HCT116 (cell line): ENCODE measurements at regions not wholly inside any gene's neighbourhood (a gene's known extent, or its start where the extent isn't known, plus 50 kb on each side); places are given as distances from the start of the nearest gene placed in this dataset.
"Not testable (repeated sequence)": the region's sequence is repeated elsewhere in the genome, so short reads cannot be mapped to it uniquely, and the experiment has no call there.

Experiments
- ATAC-seq: fragments of 200-7000 bp; cut with Tn5 transposase; 2 replicates; pipeline ENCODE4 v1.9.1; 2020; ENCODE audit warnings: mild to moderate bottlenecking, moderate library complexity
- BruUV-seq: library from RNA; stranded (reverse); fragments of 400-500 nt; replicated peaks from 2 replicates; lab custom pipeline; 2021; lab: Mats Ljungman, UMichigan
- CTCF ChIA-PET: fragments of 300-600 bp; sonication (Branson Sonifier 250); formaldehyde crosslinking; loops from one replicate; lab custom pipeline; 2021; ENCODE audit warnings: antibody characterized with exemption; lab: Charles Lee
- POLR2A ChIA-PET: fragments of 300-600, 350-600 bp; sonication (Branson Sonifier 250); formaldehyde crosslinking; loops from one replicate; lab custom pipeline; 2021; ENCODE audit warnings: antibody characterized with exemption; lab: Charles Lee
- RAD21 ChIA-PET, 2 experiments: fragments of 300-600 bp; sonication (Branson Sonifier 250); formaldehyde crosslinking; loops; one replicate each; lab custom pipeline; 2023; ENCODE audit warnings: low total read pairs in 2 of 2; ENCODE audit not compliant: uncharacterized antibody in 2 of 2, unreplicated experiment in 2 of 2, low non-redundant PET in 1 of 2; lab: Charles Lee
- DNase-seq: peaks from one replicate; pipeline ENCODE4 v3.0.0-alpha.2; 2010; ENCODE audit warnings: low read depth, low spot score
- H2AFZ ChIP-seq: fragments of 200-600 bp; shearing (Covaris generic), sonication (generic); 2 replicates; pipeline ENCODE4 v1.6.1; 2017; ENCODE audit warnings: low read depth, mixed run types, mixed read lengths, antibody characterized with exemption, low read length; ENCODE audit not compliant: poor library complexity, severe bottlenecking
- H3K27ac ChIP-seq: 2 replicates; pipeline ENCODE4 v1.5.1; 2012; ENCODE audit warnings: low read depth, low read length
- H3K27me3 ChIP-seq: fragments of 200-600 bp; sonication (generic); 2 replicates; pipeline ENCODE4 v1.6.1; 2016; ENCODE audit warnings: mixed run types, low read length, mixed read lengths; ENCODE audit not compliant: insufficient read depth
- H3K36me3 ChIP-seq, 2 experiments: fragments of 200-500 bp in 1 of 2; fragments of 200-600 bp in 1 of 2; sonication (Bioruptor generic) in 1 of 2; sonication (generic) in 1 of 2; 2 replicates each; pipeline versions ENCODE4 v1.5.1 to v1.6.1; 2014 to 2016; ENCODE audit warnings: low read length in 2 of 2, inconsistent platforms in 1 of 2, mixed read lengths in 1 of 2, mixed run types in 1 of 2; ENCODE audit not compliant: insufficient read depth in 2 of 2, control insufficient read depth in 1 of 2
- H3K4me1 ChIP-seq, 2 experiments: fragments of 200-600 bp in 1 of 2; sonication (generic) in 1 of 2; 2 replicates each; pipeline versions ENCODE4 v1.5.1 to v1.6.1; 2012 to 2017; ENCODE audit warnings: low read length in 2 of 2, inconsistent platforms in 1 of 2, mild to moderate bottlenecking in 1 of 2, mixed read lengths in 1 of 2, mixed run types in 1 of 2, moderate library complexity in 1 of 2; ENCODE audit not compliant: insufficient read depth in 2 of 2, control insufficient read depth in 1 of 2
- H3K4me2 ChIP-seq: fragments of 200-600 bp; sonication (generic); 2 replicates; pipeline ENCODE4 v1.6.1; 2017; ENCODE audit warnings: mixed run types, low read length, mixed read lengths
- H3K4me3 ChIP-seq, 2 experiments: fragments of 200-600 bp in 1 of 2; sonication (generic) in 1 of 2; replicated peaks in 1 of 2; 2 replicates each; pipeline ENCODE4 v1.5.1; 2011 to 2016; ENCODE audit warnings: low read length in 2 of 2, control low read depth in 1 of 2, low read depth in 1 of 2, mild to moderate bottlenecking in 1 of 2, mixed read lengths in 1 of 2, mixed run types in 1 of 2
- H3K79me2 ChIP-seq: fragments of 200-600 bp; sonication (generic); 2 replicates; pipeline ENCODE4 v1.6.1; 2017; ENCODE audit warnings: mild to moderate bottlenecking, mixed run types, low read length, moderate library complexity, mixed read lengths; ENCODE audit not compliant: insufficient read depth
- H3K9ac ChIP-seq: fragments of 200-600 bp; sonication (generic); 2 replicates; pipeline ENCODE4 v1.6.1; 2016; ENCODE audit warnings: low read length, mixed read lengths
- H3K9me2 ChIP-seq: fragments of 200-600 bp; sonication (generic), shearing (Covaris generic); 2 replicates; pipeline ENCODE4 v1.6.1; 2017; ENCODE audit warnings: mixed run types, mild to moderate bottlenecking, moderate library complexity; ENCODE audit not compliant: insufficient read depth
- H3K9me3 ChIP-seq, 2 experiments: fragments of 200-500 bp in 1 of 2; fragments of 200-600 bp in 1 of 2; sonication (Bioruptor generic) in 1 of 2; sonication (generic) in 1 of 2; 2 replicates each; pipeline ENCODE4 v1.6.1; 2014 to 2017; ENCODE audit warnings: low read length in 2 of 2, mixed read lengths in 2 of 2, inconsistent platforms in 1 of 2, low read depth in 1 of 2, mild to moderate bottlenecking in 1 of 2, mixed run types in 1 of 2, moderate library complexity in 1 of 2; ENCODE audit not compliant: control insufficient read depth in 1 of 2, insufficient read depth in 1 of 2
- H4K20me1 ChIP-seq: fragments of 200-600 bp; sonication (generic), shearing (Covaris generic); 2 replicates; pipeline ENCODE4 v1.6.1; 2017; ENCODE audit warnings: mixed run types, mild to moderate bottlenecking, moderate library complexity; ENCODE audit not compliant: insufficient read depth
- ATF3 ChIP-seq: IDR thresholded peaks from 2 replicates; pipeline ENCODE4 v1.6.1; 2012
- CEBPB ChIP-seq: IDR thresholded peaks from 2 replicates; pipeline ENCODE4 v1.6.1; 2012; ENCODE audit warnings: low read depth
- EGR1 ChIP-seq: IDR thresholded peaks from 2 replicates; pipeline ENCODE4 v1.6.1; 2012; ENCODE audit warnings: low read depth
- EZH2phosphoT487 ChIP-seq: fragments of 200-600 bp; IDR thresholded peaks from 2 replicates; pipeline ENCODE4 v1.6.1; 2018; ENCODE audit warnings: antibody characterized with exemption, borderline replicate concordance
- JUND ChIP-seq: IDR thresholded peaks from 2 replicates; pipeline ENCODE4 v1.6.1; 2012
- MAX ChIP-seq: IDR thresholded peaks from 2 replicates; pipeline ENCODE4 v1.6.1; 2012
- POLR2AphosphoS5 ChIP-seq: IDR thresholded peaks from 2 replicates; pipeline ENCODE4 v1.6.1; 2011; ENCODE audit warnings: mild to moderate bottlenecking, low read depth, low read length, moderate library complexity
- RAD21 ChIP-seq: IDR thresholded peaks from 2 replicates; pipeline ENCODE4 v1.6.1; 2012; ENCODE audit warnings: low read depth, mild to moderate bottlenecking
- REST ChIP-seq: IDR thresholded peaks from 2 replicates; pipeline ENCODE4 v1.6.1; 2012; ENCODE audit warnings: low read depth
- SIN3A ChIP-seq: IDR thresholded peaks from 2 replicates; pipeline ENCODE4 v1.6.1; 2012; ENCODE audit warnings: low read depth
- SP1 ChIP-seq: IDR thresholded peaks from 2 replicates; pipeline ENCODE4 v1.6.1; 2012; ENCODE audit warnings: low read depth
- TCF7L2 ChIP-seq: IDR thresholded peaks from 2 replicates; pipeline ENCODE4 v1.7.0; 2011; ENCODE audit warnings: borderline replicate concordance, inconsistent platforms; ENCODE audit not compliant: insufficient read depth, insufficient read length; ENCODE audit errors: extremely low read depth
- YY1 ChIP-seq: IDR thresholded peaks from 2 replicates; pipeline ENCODE4 v1.6.1; 2011; ENCODE audit warnings: low read length, low read depth, moderate library complexity, mild to moderate bottlenecking; ENCODE audit not compliant: insufficient replicate concordance; ENCODE audit errors: extremely low read depth
- ZBTB33 ChIP-seq: IDR thresholded peaks from 2 replicates; pipeline ENCODE4 v1.6.1; 2011; ENCODE audit warnings: mild to moderate bottlenecking, low read length, moderate library complexity; ENCODE audit not compliant: insufficient replicate concordance; ENCODE audit errors: extremely low read depth
- ZFX ChIP-seq: fragments of 450-650 bp; IDR thresholded peaks from 2 replicates; pipeline ENCODE4 v1.6.1; 2017
- ZNF274 ChIP-seq: fragments of 200-500 bp; sonication (Bioruptor generic); IDR thresholded peaks from 2 replicates; pipeline ENCODE4 v1.6.1; 2014; ENCODE audit warnings: mild to moderate bottlenecking, low read depth, low read length, inconsistent platforms
- intact Hi-C: fragments of 100-400 bp; cut with micrococcal nuclease; formaldehyde crosslinking; loops from 2 replicates; pipeline ENCODE4 v1.10.0; 2022

- BruUV-seq = no TSS peak
- DNase-seq = no peak
- no peaks in the 10 kb centered on the region for H3K79me2 ChIP-seq
- no peaks in the 10 kb centered on the region for H3K27me3 ChIP-seq
- no peak for ATAC-seq
- H3K4me2 ChIP-seq = no peak overlapping the region
- ChIA-PET RAD21 (no interaction called here), POLR2A (no interaction called here), CTCF (no interaction called here)
- no peak overlapping the region for H3K27ac ChIP-seq
- TF ChIP-seq SP1 = no peak
- no peak for TF ChIP-seq MAX
- TF ChIP-seq EGR1 = no peak
- no peak for TF ChIP-seq ZNF274
- TF ChIP-seq SIN3A = no peak
- no peak for TF ChIP-seq EZH2phosphoT487
- TF ChIP-seq ATF3 = no peak
- no peak for TF ChIP-seq YY1
- TF ChIP-seq TCF7L2 = no peak
- no peak for TF ChIP-seq ZBTB33
- no peak for TF ChIP-seq CEBPB
- no peak for TF ChIP-seq ZFX
- no peak for TF ChIP-seq RAD21
- no peak for TF ChIP-seq POLR2AphosphoS5
- no peak for TF ChIP-seq REST
- no peak for TF ChIP-seq JUND
- TF ChIP-seq, all 23 proteins: peak for 0
- Histone ChIP-seq H3K9me3 (no peaks in the 10 kb centered on the region), H2AFZ (no peak overlapping the region), H3K9ac (no peak overlapping the region), H3K9me2 (no peaks in the 10 kb centered on the region), H3K36me3 (no peaks in the 10 kb centered on the region), H4K20me1 (no peaks in the 10 kb centered on the region), H3K4me1 (no peaks in the 10 kb centered on the region), H3K4me3 (no peak overlapping the region)
- intact Hi-C loops = no loop called here
Observed at GRCh38 chr4:187504974-187505797, 490.4 kb upstream of the ZFP42 start.

- H3K4me2 ChIP-seq, H4K20me1 ChIP-seq, H3K9me2 ChIP-seq, H3K27ac ChIP-seq, H3K27me3 ChIP-seq, BruUV-seq, H3K36me3 ChIP-seq, POLR2A ChIA-PET, H3K9me3 ChIP-seq, H3K4me3 ChIP-seq, CTCF ChIA-PET, H3K9ac ChIP-seq, ATAC-seq, RAD21 ChIA-PET, H3K4me1 ChIP-seq, H2AFZ ChIP-seq, H3K79me2 ChIP-seq, DNase-seq, intact Hi-C loops: not testable (repeated sequence)
Observed at GRCh38 chr4:187505798-187506141, 489.8 kb upstream of the ZFP42 start.
